Stromal cell of bone marrow (primary cell): ENCODE measurements at regions not wholly inside any gene's neighbourhood (a gene's known extent, or its start where the extent isn't known, plus 50 kb on each side); places are given as distances from the start of the nearest gene placed in this dataset.
A peak's percentile ranks its signal among the peaks of the same experiment; 100 is the strongest.
"Not testable (repeated sequence)": the region's sequence is repeated elsewhere in the genome, so short reads cannot be mapped to it uniquely, and the experiment has no call there.

ENCODE experiments used
- DNase-seq: peaks from one replicate; pipeline ENCODE4 v3.0.0-alpha.2; 2012; ENCODE audit warnings: low read depth

DNA sequence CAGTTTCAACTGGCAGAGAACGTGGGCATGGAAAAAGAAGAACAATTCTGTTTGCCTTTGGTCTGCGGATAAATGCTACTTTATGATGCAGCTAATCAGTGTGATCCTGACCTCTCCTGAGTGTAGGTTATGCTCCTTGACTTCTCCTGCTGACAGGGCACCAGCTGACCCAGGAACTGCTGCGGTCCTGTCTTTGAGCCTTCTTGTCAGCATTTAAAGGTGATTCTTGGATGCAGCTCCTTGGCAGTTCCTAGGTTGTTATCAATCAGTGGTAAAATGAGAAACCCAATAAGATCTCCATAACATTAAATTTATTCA lies 150.3 kb upstream of the FGF10 start:
- DNase-seq = no peak

GRCh38 chr5:44538797-44539601 lies 149.8 kb upstream of the FGF10 start:
- DNase-seq = no peak

- DNase-seq = peak; percentile 25
These were observed 147.5 kb upstream of the FGF10 start for GRCh38 chr5:44536650-44537260.

DNA sequence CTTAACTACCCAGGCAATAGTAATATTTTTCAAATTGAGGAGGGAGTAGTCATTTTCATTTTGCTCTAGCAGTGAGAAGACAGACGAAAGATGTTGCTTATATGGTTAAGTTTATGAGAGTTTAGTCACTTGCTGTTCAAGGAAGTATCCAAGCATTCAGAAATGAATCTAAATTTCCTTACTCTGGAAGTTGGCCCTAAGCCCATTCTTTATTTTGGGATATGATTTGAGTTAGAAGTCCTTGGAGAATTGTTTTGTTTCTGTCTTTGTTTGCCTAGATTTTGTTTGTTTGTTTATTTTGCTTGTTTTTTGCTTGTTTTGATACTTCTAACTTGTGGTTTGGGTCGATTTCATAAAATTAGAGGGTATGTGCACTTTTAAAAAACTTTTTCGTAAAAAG lies 146.4 kb upstream of the FGF10 start:
- no peak for DNase-seq

- no peak for DNase-seq
These were observed 143.8 kb upstream of the FGF10 start for GRCh38 chr5:44532981-44533380.

GRCh38 chr5:44531756-44532155 lies 142.5 kb upstream of the FGF10 start:
- DNase-seq = not testable (repeated sequence)

DNA sequence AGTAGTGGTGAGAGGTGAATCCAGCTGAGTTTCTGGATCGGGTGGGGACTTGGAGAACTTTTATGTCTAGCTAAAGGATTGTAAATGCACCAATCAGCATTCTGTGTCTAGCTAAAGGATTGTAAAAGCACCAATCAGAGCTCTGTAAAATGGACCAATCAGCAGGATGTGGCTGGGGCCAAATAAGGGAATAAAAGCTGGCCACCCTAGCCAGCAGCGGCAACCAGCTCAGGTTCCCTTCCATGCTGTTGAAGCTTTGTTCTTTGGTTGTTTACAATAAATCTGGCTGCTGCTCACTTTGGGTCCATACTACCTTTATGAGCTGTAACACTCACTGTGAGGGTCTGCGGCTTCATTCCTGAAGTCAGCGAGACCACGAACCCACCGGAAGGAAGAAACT lies 141.6 kb upstream of the FGF10 start:
- DNase-seq = not testable (repeated sequence)

DNA sequence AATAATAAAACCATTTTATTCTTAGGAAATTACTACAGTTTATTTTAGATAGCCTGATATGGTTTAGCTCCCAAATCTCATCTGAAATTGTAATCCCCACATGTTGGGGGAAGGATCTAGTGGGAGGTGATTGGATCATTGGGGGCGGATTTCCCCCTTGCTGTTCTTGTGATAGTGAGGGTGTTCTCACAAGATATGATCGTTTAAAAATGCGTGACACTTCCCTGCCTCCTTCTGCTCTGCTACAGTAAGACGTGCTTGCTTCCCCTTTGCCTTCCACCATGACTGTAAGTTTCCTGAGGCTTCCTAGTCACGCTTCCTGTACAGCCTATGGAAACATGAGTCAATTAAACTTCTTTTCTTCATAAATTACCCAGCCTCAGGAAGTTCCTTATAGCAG lies 122.4 kb upstream of the FGF10 start:
- no peak for DNase-seq

- DNase-seq = no peak
These were observed 117.3 kb upstream of the FGF10 start for GRCh38 chr5:44506561-44506960.

DNA sequence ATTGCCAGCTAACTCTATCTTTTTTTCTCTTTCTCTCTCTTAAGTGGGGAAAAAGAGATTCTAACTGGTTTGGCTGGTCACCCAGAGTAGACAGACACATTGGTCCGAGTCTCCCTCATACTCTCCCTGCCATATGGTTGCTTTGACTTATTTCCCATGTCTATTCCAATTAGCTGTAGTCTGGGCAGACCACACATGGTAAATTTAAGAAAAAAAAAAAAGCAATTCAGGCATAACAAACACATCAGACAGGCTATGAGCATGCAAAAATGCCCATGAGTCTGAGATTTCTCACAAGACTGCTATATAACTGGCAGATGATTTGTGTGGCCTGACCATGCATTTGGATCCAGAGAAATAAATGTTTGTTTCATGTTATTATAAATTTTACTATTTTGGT lies 110.2 kb upstream of the FGF10 start:
- no peak for DNase-seq

GRCh38 chr5:44497606-44498005 lies 108.4 kb upstream of the FGF10 start:
- no peak for DNase-seq

GRCh38 chr5:44495280-44495679 lies 106.1 kb upstream of the FGF10 start:
- peak; percentile 3 for DNase-seq

GRCh38 chr5:44489759-44490158 lies 100.5 kb upstream of the FGF10 start:
- DNase-seq = no peak

GRCh38 chr5:44486591-44486990 lies 97.4 kb upstream of the FGF10 start:
- no peak for DNase-seq

GRCh38 chr5:44454002-44454401 lies 64.8 kb upstream of the FGF10 start:
- no peak for DNase-seq

GRCh38 chr5:44446399-44446798 lies 57.2 kb upstream of the FGF10 start:
- DNase-seq = no peak

DNA sequence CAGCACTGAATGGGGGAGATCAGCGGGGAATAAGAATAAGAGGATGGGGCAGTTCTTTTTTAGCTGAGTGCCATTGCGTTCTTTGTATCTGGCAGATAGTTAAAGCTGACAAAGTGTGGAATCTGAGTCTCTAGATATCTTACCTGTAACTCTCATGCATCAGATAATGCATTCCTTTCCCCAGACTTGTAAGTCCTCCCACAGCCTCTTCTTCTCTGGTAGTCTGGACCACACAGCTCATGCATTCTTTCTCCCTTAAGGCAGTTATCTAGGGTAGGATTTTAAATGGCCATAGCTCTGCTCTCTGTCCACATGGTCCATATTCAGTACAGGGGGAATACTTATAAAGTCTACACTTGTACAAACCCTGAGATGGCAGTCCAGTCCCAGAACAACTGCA lies 54.0 kb upstream of the FGF10 start:
- no peak for DNase-seq

GRCh38 chr5:44441460-44441859 lies 52.2 kb upstream of the FGF10 start:
- DNase-seq = no peak

- no peak for DNase-seq
These were observed 51.0 kb upstream of the FGF10 start for GRCh38 chr5:44440186-44440585.
